GM19452 (cell line): ENCODE measurements at regions not wholly inside any gene's neighbourhood (a gene's known extent, or its start where the extent isn't known, plus 50 kb on each side); places are given as distances from the start of the nearest gene placed in this dataset.

Experiments used
- ATAC-seq: cut with Tn5 transposase; IDR thresholded peaks from one replicate; pipeline ENCODE4 v1.9.1; 2021; ENCODE audit not compliant: unreplicated experiment

GRCh38 chr7:85602196-85602595, 415.3 kb upstream of the SEMA3D start:
- ATAC-seq = no peak

- ATAC-seq = no peak
These were observed 413.5 kb upstream of the SEMA3D start for GRCh38 chr7:85600395-85600794.

- no peak for ATAC-seq
These were observed 410.0 kb upstream of the SEMA3D start for GRCh38 chr7:85596827-85597226.

GRCh38 chr7:85595750-85596178, 408.9 kb upstream of the SEMA3D start:
- ATAC-seq = no peak

- no peak for ATAC-seq
These were observed 406.5 kb upstream of the SEMA3D start for GRCh38 chr7:85593355-85593754.

GRCh38 chr7:85587785-85588184, 400.9 kb upstream of the SEMA3D start:
- no peak for ATAC-seq

- ATAC-seq = no peak
These were observed 399.2 kb upstream of the SEMA3D start for GRCh38 chr7:85586091-85586490.

GRCh38 chr7:85583131-85583953, 396.5 kb upstream of the SEMA3D start:
- no peak for ATAC-seq

GRCh38 chr7:85573844-85574243, 387.0 kb upstream of the SEMA3D start:
- no peak for ATAC-seq

- no peak for ATAC-seq
These were observed 386.5 kb upstream of the SEMA3D start for GRCh38 chr7:85573346-85573745.

GRCh38 chr7:85570898-85571297, 384.0 kb upstream of the SEMA3D start:
- ATAC-seq = no peak

GRCh38 chr7:85567983-85568382, 381.1 kb upstream of the SEMA3D start:
- no peak for ATAC-seq

GRCh38 chr7:85566095-85566794, 379.4 kb upstream of the SEMA3D start:
- ATAC-seq = no peak

GRCh38 chr7:85565276-85565675, 378.4 kb upstream of the SEMA3D start:
- ATAC-seq = no peak

- no peak for ATAC-seq
These were observed 378.0 kb upstream of the SEMA3D start for GRCh38 chr7:85564861-85565260.

- no peak for ATAC-seq
These were observed 374.9 kb upstream of the SEMA3D start for GRCh38 chr7:85561706-85562105.

- ATAC-seq = peak; percentile 70
These were observed 367.7 kb upstream of the SEMA3D start for GRCh38 chr7:85554236-85555178.

- ATAC-seq = no peak
These were observed 349.3 kb upstream of the SEMA3D start for GRCh38 chr7:85535974-85536729.

- ATAC-seq = no peak
These were observed 343.0 kb upstream of the SEMA3D start for GRCh38 chr7:85529831-85530230.

- no peak for ATAC-seq
These were observed 342.3 kb upstream of the SEMA3D start for GRCh38 chr7:85529201-85529600.

GRCh38 chr7:85528581-85528980, 341.7 kb upstream of the SEMA3D start:
- no peak for ATAC-seq
